Activated CD8-positive, alpha-beta T cell treated with anti-CD3 and anti-CD28 coated beads for 36 hours (primary cell): ENCODE measurements at regions not wholly inside any gene's neighbourhood (a gene's known extent, or its start where the extent isn't known, plus 50 kb on each side); places are given as distances from the start of the nearest gene placed in this dataset.
A peak's percentile ranks its signal among the peaks of the same experiment; 100 is the strongest.

Experiments used
- ATAC-seq: fragments of 200-7000 bp; cut with Tn5 transposase; one replicate; pipeline ENCODE4 v1.10.0; 2021; ENCODE audit warnings: mild to moderate bottlenecking, moderate library complexity
- CTCF ChIA-PET: fragments of 350-600 bp; sonication (Branson Sonifier 250); formaldehyde crosslinking; loops from one replicate; lab custom pipeline; 2021; ENCODE audit warnings: antibody characterized with exemption; lab: Charles Lee
- POLR2A ChIA-PET: fragments of 350-600 bp; sonication (Branson Sonifier 250); formaldehyde crosslinking; loops from one replicate; lab custom pipeline; 2021; ENCODE audit warnings: antibody characterized with exemption; lab: Charles Lee
- DNase-seq: peaks from one replicate; pipeline ENCODE4 v3.0.0-alpha.2; 2020
- H3K27ac Mint-ChIP-seq: one replicate; pipeline ENCODE4 v1.8.0; 2021; ENCODE audit warnings: mild to moderate bottlenecking, mixed read lengths
- H3K27me3 Mint-ChIP-seq: one replicate; pipeline ENCODE4 v1.8.0; 2021; ENCODE audit warnings: mixed read lengths
- H3K36me3 Mint-ChIP-seq: one replicate; pipeline ENCODE4 v1.8.0; 2021; ENCODE audit warnings: low read depth, mixed read lengths
- H3K4me1 Mint-ChIP-seq: one replicate; pipeline ENCODE4 v1.8.0; 2021; ENCODE audit warnings: low read depth, mixed read lengths
- H3K4me3 Mint-ChIP-seq: one replicate; pipeline ENCODE4 v1.8.0; 2021; ENCODE audit warnings: mild to moderate bottlenecking, moderate library complexity, mixed read lengths
- H3K9me3 Mint-ChIP-seq: one replicate; pipeline ENCODE4 v1.8.0; 2021; ENCODE audit warnings: mixed read lengths
- intact Hi-C: fragments of 100-400 bp; cut with micrococcal nuclease; formaldehyde crosslinking; loops from one replicate; pipeline ENCODE4 v1.10.0; 2022
- TF ChIP-seq, protein P1 (sequence below): fragments of 200-600 bp; IDR thresholded peaks from one replicate; pipeline ENCODE4 v1.8.0; 2022; ENCODE audit warnings: antibody characterized with exemption, mild to moderate bottlenecking

DNA sequence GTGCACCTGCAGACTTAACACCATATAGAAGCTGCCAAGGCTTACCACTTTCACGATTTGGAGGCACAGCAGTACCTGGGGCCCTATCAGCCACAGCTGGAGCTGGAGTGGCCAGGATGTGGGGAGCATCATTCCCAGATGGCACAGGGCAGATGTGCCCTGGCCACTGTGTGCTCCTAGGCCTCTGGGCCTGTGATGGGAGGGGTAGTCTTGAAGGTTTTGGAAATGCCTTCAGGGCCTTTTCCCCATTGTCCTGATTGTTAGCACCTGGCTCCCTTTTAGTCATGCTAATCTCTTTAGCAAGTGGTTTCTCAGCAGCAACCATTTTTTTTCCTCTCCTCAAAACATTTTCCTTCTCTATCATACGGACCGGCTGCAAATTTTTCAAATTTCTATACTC is 490.2 kb downstream of the RAB28 start:
- H3K9me3 Mint-ChIP-seq: peaks cover 26% of the 10 kb centered on the region
- H3K4me1 Mint-ChIP-seq: no peaks in the 10 kb centered on the region
- intact Hi-C loops: no loop called here
- DNase-seq (no peak), ATAC-seq (no peak)
- TF ChIP-seq, protein P1, sequence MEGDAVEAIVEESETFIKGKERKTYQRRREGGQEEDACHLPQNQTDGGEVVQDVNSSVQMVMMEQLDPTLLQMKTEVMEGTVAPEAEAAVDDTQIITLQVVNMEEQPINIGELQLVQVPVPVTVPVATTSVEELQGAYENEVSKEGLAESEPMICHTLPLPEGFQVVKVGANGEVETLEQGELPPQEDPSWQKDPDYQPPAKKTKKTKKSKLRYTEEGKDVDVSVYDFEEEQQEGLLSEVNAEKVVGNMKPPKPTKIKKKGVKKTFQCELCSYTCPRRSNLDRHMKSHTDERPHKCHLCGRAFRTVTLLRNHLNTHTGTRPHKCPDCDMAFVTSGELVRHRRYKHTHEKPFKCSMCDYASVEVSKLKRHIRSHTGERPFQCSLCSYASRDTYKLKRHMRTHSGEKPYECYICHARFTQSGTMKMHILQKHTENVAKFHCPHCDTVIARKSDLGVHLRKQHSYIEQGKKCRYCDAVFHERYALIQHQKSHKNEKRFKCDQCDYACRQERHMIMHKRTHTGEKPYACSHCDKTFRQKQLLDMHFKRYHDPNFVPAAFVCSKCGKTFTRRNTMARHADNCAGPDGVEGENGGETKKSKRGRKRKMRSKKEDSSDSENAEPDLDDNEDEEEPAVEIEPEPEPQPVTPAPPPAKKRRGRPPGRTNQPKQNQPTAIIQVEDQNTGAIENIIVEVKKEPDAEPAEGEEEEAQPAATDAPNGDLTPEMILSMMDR: no peak
- ChIA-PET CTCF (no interaction called here), POLR2A (no interaction called here)
- H3K4me3 Mint-ChIP-seq: no peak overlapping the region
- H3K27ac Mint-ChIP-seq: no peak overlapping the region
- no peaks in the 10 kb centered on the region for H3K36me3 Mint-ChIP-seq
- no peaks in the 10 kb centered on the region for H3K27me3 Mint-ChIP-seq

DNA sequence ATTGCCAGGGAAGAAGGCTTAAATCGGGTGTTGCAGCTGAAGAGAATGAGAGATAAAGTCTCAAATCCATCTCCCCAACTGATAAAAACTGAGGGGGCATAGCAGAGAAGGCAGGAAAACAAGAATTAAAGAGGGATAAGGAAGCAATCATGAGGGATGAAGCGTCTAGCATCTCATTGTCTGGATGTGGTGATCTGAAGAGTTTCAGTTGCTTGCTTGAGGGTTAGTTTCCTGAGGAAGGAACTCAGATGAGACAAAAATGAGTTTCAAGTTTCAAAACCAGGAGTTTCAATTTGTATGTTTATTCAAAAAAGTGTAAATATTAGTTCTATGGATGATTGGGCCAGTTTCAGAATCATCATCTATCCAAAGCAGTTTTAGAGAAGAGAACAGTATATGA is 496.9 kb downstream of the RAB28 start:
- ChIA-PET POLR2A (no interaction called here), CTCF (no interaction called here)
- H3K27ac Mint-ChIP-seq: no peak overlapping the region
- H3K9me3 Mint-ChIP-seq: peaks cover 16% of the 10 kb centered on the region
- TF ChIP-seq, protein P1: no peak
- peaks cover 1% of the 10 kb centered on the region for H3K36me3 Mint-ChIP-seq
- H3K27me3 Mint-ChIP-seq: no peaks in the 10 kb centered on the region
- no peak overlapping the region for H3K4me3 Mint-ChIP-seq
- intact Hi-C loops: no loop called here
- no peak for DNase-seq
- no peaks in the 10 kb centered on the region for H3K4me1 Mint-ChIP-seq
- ATAC-seq: no peak

DNA sequence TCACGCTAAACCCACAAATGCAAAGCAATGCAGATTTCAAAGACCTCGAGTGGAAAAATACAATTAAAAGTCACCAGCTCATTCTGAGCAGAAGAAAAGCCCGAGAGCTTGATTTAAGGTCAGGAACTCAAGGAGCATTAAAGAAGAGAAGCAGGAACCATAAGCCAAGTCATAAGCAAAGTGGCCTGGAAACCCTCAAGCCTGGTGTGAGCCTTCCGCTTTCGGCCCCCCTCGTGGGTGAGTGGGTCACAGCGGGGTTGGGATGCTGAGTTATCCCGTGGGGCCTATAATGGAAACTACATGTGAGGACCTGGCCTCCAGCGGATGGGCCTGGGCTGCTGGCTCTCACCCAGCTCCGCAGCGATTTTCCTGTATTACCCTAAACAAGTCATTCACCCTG is 504.3 kb downstream of the RAB28 start:
- H3K36me3 Mint-ChIP-seq: no peaks in the 10 kb centered on the region
- CTCF ChIA-PET: no interaction called here

DNA sequence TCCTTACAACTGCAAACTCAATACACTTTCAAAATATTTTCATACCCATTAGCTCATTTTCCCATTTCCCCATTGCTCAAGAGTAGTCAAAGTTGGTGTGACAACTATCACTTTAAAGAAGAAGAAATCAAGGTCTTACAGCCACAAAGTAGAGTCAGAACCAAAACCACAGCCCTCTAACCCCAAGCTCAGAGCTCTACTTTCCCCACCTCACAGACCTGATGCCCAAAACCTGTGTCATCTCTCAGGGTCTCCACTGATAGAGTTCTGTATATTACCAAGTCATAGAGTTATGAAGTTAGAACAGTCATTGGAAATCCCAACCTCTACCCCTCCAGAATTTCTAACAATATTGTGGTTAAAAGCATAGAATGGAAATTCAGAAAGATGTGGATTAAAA is 505.8 kb downstream of the RAB28 start:
- ChIA-PET POLR2A (no interaction called here), CTCF (no interaction called here)
- intact Hi-C loops: no loop called here
- Mint-ChIP-seq H3K4me3 (no peak overlapping the region), H3K36me3 (no peaks in the 10 kb centered on the region), H3K27ac (no peak overlapping the region), H3K4me1 (no peaks in the 10 kb centered on the region), H3K27me3 (no peaks in the 10 kb centered on the region), H3K9me3 (peaks cover 10% of the 10 kb centered on the region)
- TF ChIP-seq, protein P1: no peak
- ATAC-seq (no peak), DNase-seq (peak; percentile 1)

More for the DNA sequence above, 504.3 kb downstream of the RAB28 start:
- Mint-ChIP-seq H3K4me3 (no peak overlapping the region), H3K27ac (no peak overlapping the region), H3K9me3 (peaks cover 13% of the 10 kb centered on the region), H3K27me3 (no peaks in the 10 kb centered on the region), H3K4me1 (no peaks in the 10 kb centered on the region)
- intact Hi-C loops: no loop called here
- POLR2A ChIA-PET: no interaction called here
- DNase-seq (no peak), ATAC-seq (no peak)
- TF ChIP-seq, protein P1: no peak

DNA sequence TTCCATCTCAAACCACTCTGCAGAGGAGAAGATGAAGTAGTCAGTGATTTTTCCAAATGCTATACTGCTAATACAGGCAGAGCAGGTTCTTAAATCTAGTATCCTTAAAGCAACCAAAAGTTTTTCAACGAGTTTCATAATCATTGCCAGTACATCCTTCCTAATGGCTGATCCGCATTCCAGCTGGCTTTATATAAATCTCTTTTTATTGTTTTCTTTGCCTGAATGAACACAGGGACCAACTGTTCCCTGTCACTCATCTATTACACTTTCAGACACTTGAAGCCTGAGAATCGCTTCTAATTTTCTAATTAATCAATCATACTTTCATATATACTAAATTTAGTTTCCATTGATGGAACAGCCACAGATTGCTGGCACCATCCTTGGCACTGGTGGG is 508.6 kb downstream of the RAB28 start:
- intact Hi-C loops: no loop called here
- H3K27ac Mint-ChIP-seq: no peak overlapping the region
- H3K4me1 Mint-ChIP-seq: no peaks in the 10 kb centered on the region
- H3K27me3 Mint-ChIP-seq: no peaks in the 10 kb centered on the region
- no peaks in the 10 kb centered on the region for H3K36me3 Mint-ChIP-seq
- POLR2A ChIA-PET: no interaction called here
- ATAC-seq: no peak
- CTCF ChIA-PET: no interaction called here
- TF ChIP-seq, protein P1: no peak
- no peak overlapping the region for H3K4me3 Mint-ChIP-seq
- DNase-seq: no peak
- peaks cover 3% of the 10 kb centered on the region for H3K9me3 Mint-ChIP-seq
